Heart right ventricle (tissue), 16 donors: ENCODE measurements at regions not wholly inside any gene's neighbourhood (a gene's known extent, or its start where the extent isn't known, plus 50 kb on each side); places are given as distances from the start of the nearest gene placed in this dataset.

Experiments
- ATAC-seq, 8 donors: fragments of 200-7000 bp; cut with Tn5 transposase; one replicate each; pipeline ENCODE4 v1.9.1; 2020; ENCODE audit warnings: mild to moderate bottlenecking in 8 of 8, moderate library complexity in 8 of 8, moderate number of reproducible peaks in 1 of 8
- DNase-seq, 2 donors: peaks; one replicate each; pipeline ENCODE4 v3.0.0-alpha.2; 2020
- H3K27ac ChIP-seq, 10 donors: fragments of 200-600 bp; sonication (generic) in 2 of 10; one replicate each; pipeline versions ENCODE4 v1.5.0 to v1.8.0; 2020 to 2022; ENCODE audit warnings: mild to moderate bottlenecking in 3 of 10
- H3K27me3 ChIP-seq, 7 donors: fragments of 200-600 bp; one replicate each; pipeline ENCODE4 v1.8.0; 2021 to 2022; ENCODE audit warnings: mild to moderate bottlenecking in 2 of 7
- H3K36me3 ChIP-seq, 9 donors: fragments of 200-600 bp; sonication (generic) in 1 of 9; one replicate each; pipeline versions ENCODE4 v1.5.0 to v1.8.0; 2020 to 2022; ENCODE audit warnings: mild to moderate bottlenecking in 2 of 9
- H3K4me1 ChIP-seq, 9 donors: fragments of 200-600 bp; sonication (generic) in 1 of 9; one replicate each; pipeline versions ENCODE4 v1.5.0 to v1.8.0; 2020 to 2022; ENCODE audit warnings: mild to moderate bottlenecking in 4 of 9
- H3K4me3 ChIP-seq, 10 donors: fragments of 200-600 bp; sonication (generic) in 2 of 10; one replicate each; pipeline versions ENCODE4 v1.5.0 to v1.8.0; 2020 to 2022; ENCODE audit warnings: mild to moderate bottlenecking in 7 of 10, moderate library complexity in 2 of 10
- H3K9me3 ChIP-seq, 11 donors: fragments of 200-600 bp in 10 of 11; sonication (generic) in 2 of 11; one replicate each; pipeline versions ENCODE4 v1.5.0 to v1.8.0; 2013 to 2022; ENCODE audit warnings: mild to moderate bottlenecking in 2 of 11, control low read depth in 1 of 11, moderate library complexity in 1 of 11
- CTCF ChIP-seq, 9 donors: fragments of 200-600 bp; sonication (generic) in 2 of 9; IDR thresholded peaks; one replicate each; pipeline versions ENCODE4 v1.5.0 to v1.8.0; 2021 to 2022; ENCODE audit warnings: antibody characterized with exemption in 9 of 9, mild to moderate bottlenecking in 5 of 9, moderate library complexity in 1 of 9
- WGBS, 2 donors: extraction: QIAGEN DNeasy Blood & Tissue Kit; methylation state at CpG; one replicate each; pipeline ENCODE4 v1.1.7; 2013; ENCODE audit warnings: inconsistent platforms in 1 of 2; 5-methylcytosine and 5-hydroxymethylcytosine counted together
- intact Hi-C, 10 donors: fragments of 100-400 bp; cut with DNase I; formaldehyde crosslinking; loops; one replicate each; pipeline versions ENCODE4 v1.11.1 to v1.14.2; 2022
- donor health status: Arrhythmogenic right ventricular cardiomyopathy.
- donor health status: ischemic (EF 13 %, LVEDD 7.1; RV severe dilation, severe dysfunction).
- donor health status: healthy with polysubstance abuse.
- donor health status: DM: no; HTN: yes; CAD: no.
- donor health status: DM: no; HTN: no; CAD: no.
- donor health status: ischemic (EF 25% LVEDD 6.9; RV normal size, moderate dysfunction).
- donor health status: ischemic (EF 25% LVEDD 5.7; RV mildly dilated, moderate dysfunction).
- donor health status: healthy.
- donor health status: DM: yes; HTN: yes; CAD: no.
- donor health status: Ischemic cardiomyopathy.
- donor health status: ischemic (EF 35%, LVEDD 5.7; RV mildly dilated, moderate dysfunction).
- donor health status: nonischemic (EF 11% LVEDD 7.7; RV severe dilation, severe dysfunction).
- donor health status: DM: yes; HTN: yes; CAD: no.
- donor health status: PGD.
- donor health status: ischemic (EF 29% LVEDD 5.4; RV normal size, mild dysfunction).
- donor health status: nonischemic (EF 23%, LVEDD 6.1; RV moderate dilation, normal function).

- ATAC-seq (peak in 1 of 8 donors; percentile 20), DNase-seq (peak in 1 of 2 donors; percentile 12)
- Histone ChIP-seq H3K9me3 (peaks cover 0 to 9% (median 0%) of the 10 kb centered on the region in 11 donors), H3K27me3 (no peaks in the 10 kb centered on the region), H3K36me3 (no peaks in the 10 kb centered on the region), H3K4me1 (peaks cover 0 to 30% (median 11%) of the 10 kb centered on the region in 9 donors), H3K4me3 (no peak overlapping the region), H3K27ac (no peak overlapping the region)
- WGBS, 2 donors = 55 to 58% methylated on average over 9 of the region's 9 CpGs
- TF ChIP-seq CTCF (IDR thresholded peaks at IDR 0.05) = no peak
- intact Hi-C loops = loop anchor here in 2 of 10 donors (10.0 kb wide), 2 partner anchors 86 to 666 kb away; no protein-coding TSS in a partner anchor
Observed at GRCh38 chr1:60950224-60951063, 131.9 kb upstream of the NFIA start.

- WGBS, 2 donors = 90 to 96% methylated on average over 3 of the region's 3 CpGs
- no peak for DNase-seq
- Histone ChIP-seq H3K4me1 (peaks cover 0 to 30% (median 11%) of the 10 kb centered on the region in 9 donors), H3K4me3 (no peak overlapping the region), H3K36me3 (no peaks in the 10 kb centered on the region), H3K9me3 (peaks cover 0 to 2% (median 0%) of the 10 kb centered on the region in 11 donors), H3K27ac (no peak overlapping the region), H3K27me3 (no peaks in the 10 kb centered on the region)
- no peak for ATAC-seq
- intact Hi-C loops = loop anchor here in 2 of 10 donors (10.0 kb wide), 2 partner anchors 85 to 665 kb away; no protein-coding TSS in a partner anchor
- TF ChIP-seq CTCF (IDR thresholded peaks at IDR 0.05) = no peak
Observed at GRCh38 chr1:60949826-60950197, 132.5 kb upstream of the NFIA start.

GRCh38 chr1:60949154-60949825 is 133.1 kb upstream of the NFIA start:
- intact Hi-C loops = no loop called here
- Histone ChIP-seq H3K27ac (no peak overlapping the region), H3K36me3 (no peaks in the 10 kb centered on the region), H3K9me3 (no peaks in the 10 kb centered on the region), H3K4me3 (no peak overlapping the region), H3K4me1 (peaks cover 0 to 30% (median 11%) of the 10 kb centered on the region in 9 donors), H3K27me3 (no peaks in the 10 kb centered on the region)
- ATAC-seq = no peak
- TF ChIP-seq CTCF (IDR thresholded peaks at IDR 0.05) = no peak
- 62 to 73% methylated on average over 5 of the region's 5 CpGs for WGBS, 2 donors
- no peak for DNase-seq

- WGBS, 2 donors = 50 to 58% methylated on average over 1 of the region's 1 CpG
- Histone ChIP-seq H3K9me3 (no peaks in the 10 kb centered on the region), H3K4me3 (peak overlapping the region in 1 of 10 donors; percentile 4), H3K36me3 (no peaks in the 10 kb centered on the region), H3K4me1 (peaks cover 0 to 30% (median 11%) of the 10 kb centered on the region in 9 donors), H3K27me3 (no peaks in the 10 kb centered on the region), H3K27ac (peak overlapping the region in 1 of 10 donors; percentile 13)
- ATAC-seq (peak; percentile 75 to 95 (median 84)), DNase-seq (no peak)
- no peak for TF ChIP-seq CTCF (IDR thresholded peaks at IDR 0.05)
- intact Hi-C loops = no loop called here
Observed at GRCh38 chr1:60948486-60948885, 133.9 kb upstream of the NFIA start.
